Urinary bladder (tissue), 3 donors: ENCODE measurements at regions not wholly inside any gene's neighbourhood (a gene's known extent, or its start where the extent isn't known, plus 50 kb on each side); places are given as distances from the start of the nearest gene placed in this dataset.
"Not testable (repeated sequence)": the region's sequence is repeated elsewhere in the genome, so short reads cannot be mapped to it uniquely, and the experiment has no call there.

Source experiments
- DNase-seq: peaks from one replicate; pipeline ENCODE4 v3.0.0-alpha.2; 2015; ENCODE audit errors: extremely low spot score
- H3K27ac ChIP-seq: one replicate; pipeline ENCODE4 v1.5.1; 2013; ENCODE audit warnings: low read depth, mild to moderate bottlenecking, moderate library complexity
- H3K36me3 ChIP-seq: one replicate; pipeline ENCODE4 v1.6.1; 2013; ENCODE audit warnings: mild to moderate bottlenecking, moderate library complexity; ENCODE audit not compliant: insufficient read depth
- H3K4me1 ChIP-seq: one replicate; pipeline ENCODE4 v1.6.1; 2013; ENCODE audit warnings: mild to moderate bottlenecking, moderate library complexity; ENCODE audit not compliant: insufficient read depth
- H3K4me3 ChIP-seq: one replicate; pipeline ENCODE4 v1.5.1; 2013; ENCODE audit warnings: low read depth, low read length
- WGBS: extraction: QIAGEN DNeasy Blood & Tissue Kit; methylation state at CpG from one replicate; pipeline ENCODE4 v1.1.7; 2013; 5-methylcytosine and 5-hydroxymethylcytosine counted together
- donor health status: healthy with polysubstance abuse.
- donor health status: healthy.

GRCh38 chr3:109977897-109978296, 640.6 kb upstream of the DPPA4 start:
- WGBS, result 70% methylated on average over 4 of the region's 4 CpGs
- Histone ChIP-seq H3K36me3 (no peaks in the 10 kb centered on the region), H3K27ac (no peak overlapping the region), H3K4me3 (no peak overlapping the region), H3K4me1 (no peaks in the 10 kb centered on the region)
- DNase-seq, result no peak

GRCh38 chr3:109982201-109982600, 644.9 kb upstream of the DPPA4 start:
- 56% methylated on average over 1 of the region's 1 CpG for WGBS
- no peak for DNase-seq

GRCh38 chr3:109984976-109985375, 647.6 kb upstream of the DPPA4 start:
- H3K27ac ChIP-seq, result no peak overlapping the region

More at GRCh38 chr3:109982201-109982600, 644.9 kb upstream of the DPPA4 start:
- H3K4me1 ChIP-seq, result no peaks in the 10 kb centered on the region
- H3K36me3 ChIP-seq, result no peaks in the 10 kb centered on the region
- no peak overlapping the region for H3K4me3 ChIP-seq
- H3K27ac ChIP-seq, result no peak overlapping the region

GRCh38 chr3:109985943-109986555, 648.7 kb upstream of the DPPA4 start:
- Histone ChIP-seq H3K36me3 (no peaks in the 10 kb centered on the region), H3K4me1 (no peaks in the 10 kb centered on the region), H3K4me3 (no peak overlapping the region), H3K27ac (no peak overlapping the region)
- DNase-seq, result no peak
- 94% methylated on average over 1 of the region's 1 CpG for WGBS

More at GRCh38 chr3:109984976-109985375, 647.6 kb upstream of the DPPA4 start:
- DNase-seq, result no peak
- Histone ChIP-seq H3K36me3 (no peaks in the 10 kb centered on the region), H3K4me3 (no peak overlapping the region), H3K4me1 (no peaks in the 10 kb centered on the region)

- no peak overlapping the region for H3K4me3 ChIP-seq
- DNase-seq, result no peak
- H3K4me1 ChIP-seq, result no peaks in the 10 kb centered on the region
- H3K36me3 ChIP-seq, result no peaks in the 10 kb centered on the region
- WGBS, result 87% methylated on average over 9 of the region's 9 CpGs
- no peak overlapping the region for H3K27ac ChIP-seq
Observed at GRCh38 chr3:109994853-109995252, 657.5 kb upstream of the DPPA4 start.

- no peaks in the 10 kb centered on the region for H3K36me3 ChIP-seq
- H3K4me3 ChIP-seq, result no peak overlapping the region
- no peak overlapping the region for H3K27ac ChIP-seq
- no peaks in the 10 kb centered on the region for H3K4me1 ChIP-seq
- DNase-seq, result no peak
Observed at GRCh38 chr3:109995377-109995776, 658.0 kb upstream of the DPPA4 start.

- H3K36me3 ChIP-seq, H3K4me1 ChIP-seq, H3K27ac ChIP-seq, H3K4me3 ChIP-seq, DNase-seq: not testable (repeated sequence)
- 97% methylated on average over 4 of the region's 4 CpGs for WGBS
Observed at GRCh38 chr3:110001905-110002304, 664.6 kb upstream of the DPPA4 start.

GRCh38 chr3:110006913-110007312, 669.6 kb upstream of the DPPA4 start:
- no peak for DNase-seq
- H3K27ac ChIP-seq, result no peak overlapping the region
- H3K36me3 ChIP-seq, result no peaks in the 10 kb centered on the region
- H3K4me1 ChIP-seq, result no peaks in the 10 kb centered on the region
- 79% methylated on average over 3 of the region's 3 CpGs for WGBS
- H3K4me3 ChIP-seq, result no peak overlapping the region

- H3K27ac ChIP-seq, result no peak overlapping the region
- no peaks in the 10 kb centered on the region for H3K4me1 ChIP-seq
- WGBS, result 89% methylated on average over 4 of the region's 4 CpGs
- no peaks in the 10 kb centered on the region for H3K36me3 ChIP-seq
- H3K4me3 ChIP-seq, result no peak overlapping the region
- DNase-seq, result no peak
Observed at GRCh38 chr3:110015231-110015963, 678.1 kb upstream of the DPPA4 start.

GRCh38 chr3:110016235-110016815, 679.0 kb upstream of the DPPA4 start:
- H3K27ac ChIP-seq, result no peak overlapping the region
- H3K4me1 ChIP-seq, result no peaks in the 10 kb centered on the region
- no peak for DNase-seq
- no peaks in the 10 kb centered on the region for H3K36me3 ChIP-seq
- no peak overlapping the region for H3K4me3 ChIP-seq
- WGBS, result 45% methylated on average over 3 of the region's 3 CpGs

GRCh38 chr3:110017304-110017703, 680.0 kb upstream of the DPPA4 start:
- Histone ChIP-seq H3K4me1 (no peaks in the 10 kb centered on the region), H3K27ac (no peak overlapping the region), H3K4me3 (no peak overlapping the region), H3K36me3 (no peaks in the 10 kb centered on the region)
- DNase-seq, result no peak

- DNase-seq, result no peak
- no peak overlapping the region for H3K27ac ChIP-seq
- H3K4me3 ChIP-seq, result no peak overlapping the region
- H3K4me1 ChIP-seq, result no peaks in the 10 kb centered on the region
- WGBS, result 40% methylated on average over 1 of the region's 1 CpG
- no peaks in the 10 kb centered on the region for H3K36me3 ChIP-seq
Observed at GRCh38 chr3:110021659-110022058, 684.3 kb upstream of the DPPA4 start.

GRCh38 chr3:110023022-110023421, 685.7 kb upstream of the DPPA4 start:
- not testable (repeated sequence) for H3K36me3 ChIP-seq, DNase-seq, H3K4me3 ChIP-seq, H3K4me1 ChIP-seq, H3K27ac ChIP-seq
- WGBS, result 88% methylated on average over 1 of the region's 1 CpG

- 85% methylated on average over 2 of the region's 2 CpGs for WGBS
- no peak overlapping the region for H3K27ac ChIP-seq
Observed at GRCh38 chr3:110026421-110026820, 689.1 kb upstream of the DPPA4 start.

More at GRCh38 chr3:110026421-110026820, 689.1 kb upstream of the DPPA4 start:
- Histone ChIP-seq H3K36me3 (no peaks in the 10 kb centered on the region), H3K4me3 (no peak overlapping the region), H3K4me1 (no peaks in the 10 kb centered on the region)
- no peak for DNase-seq
